ENCODE measurements at regions not wholly inside any gene's neighbourhood (a gene's known extent, or its start where the extent isn't known, plus 50 kb on each side); places are given as distances from the start of the nearest gene placed in this dataset.

DNA sequence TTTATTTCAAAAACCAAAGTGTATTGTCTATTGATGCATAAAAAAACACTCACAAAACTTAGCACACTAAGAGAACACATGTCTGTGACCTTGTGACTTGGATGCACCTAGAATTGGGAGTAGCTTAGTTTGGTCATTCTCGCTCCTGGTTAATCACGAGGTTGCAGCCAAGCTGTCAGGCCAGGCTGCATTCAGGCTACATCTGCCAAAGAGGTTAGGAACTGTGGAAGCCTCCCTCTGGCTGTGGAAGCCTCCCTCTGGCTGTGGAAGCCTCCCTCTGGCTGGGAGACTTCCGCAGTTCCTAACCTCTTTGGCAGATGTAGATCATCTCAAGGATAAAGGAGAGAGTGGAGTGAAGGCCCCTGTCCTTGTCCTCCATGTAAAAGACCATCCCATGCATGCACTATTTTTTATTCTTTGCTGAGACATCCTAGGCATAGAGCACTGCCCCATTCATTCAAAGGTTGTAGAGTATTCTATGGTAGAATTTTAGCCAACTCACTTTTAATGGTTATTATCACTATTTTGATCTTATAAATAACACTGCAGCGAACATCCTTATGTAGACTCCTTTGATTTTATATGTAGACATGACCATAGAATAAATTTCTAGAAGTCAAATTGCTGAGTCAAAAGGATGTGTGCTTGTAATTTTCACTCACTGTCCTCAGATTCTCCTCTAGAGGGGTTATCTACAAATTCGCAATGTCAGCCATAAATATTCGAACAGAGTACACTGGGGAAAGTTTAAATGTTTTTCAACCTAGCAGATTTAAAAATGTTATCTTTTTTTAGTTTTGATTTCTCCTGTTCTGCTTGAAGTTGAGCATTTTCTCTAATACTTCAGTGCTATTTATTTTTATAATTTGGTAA lies 63.0 kb upstream of the IGLL5 start:
- no peaks in the 10 kb centered on the region for H3K9me2 ChIP-seq (replicated peaks; ENCODE audit: insufficient read depth, low read length)
- H3K9me3 ChIP-seq (ENCODE audit: low read length): no peaks in the 10 kb centered on the region
- no peak overlapping the region for H2AFZ ChIP-seq (ENCODE audit: low read length)
- H3K4me2 ChIP-seq (ENCODE audit: low read depth, low read length, poor library complexity, severe bottlenecking): no peak overlapping the region
- H3K4me3 ChIP-seq (ENCODE audit: low read length): no peak overlapping the region
- H3K36me3 ChIP-seq (ENCODE audit: insufficient read depth, low read length): no peaks in the 10 kb centered on the region
- no peaks in the 10 kb centered on the region for H3K27me3 ChIP-seq (ENCODE audit: low read length)
- DNase-seq: no peak
- peaks cover 79% of the 10 kb centered on the region for H3K4me1 ChIP-seq (ENCODE audit: low read length)
- H4K20me1 ChIP-seq (ENCODE audit: insufficient read depth, low read depth, low read length): no peaks in the 10 kb centered on the region
- no peaks in the 10 kb centered on the region for H3K79me2 ChIP-seq (ENCODE audit: low read length)
- no peak overlapping the region for H3K27ac ChIP-seq (ENCODE audit: low read length)
- no peak overlapping the region for H3K9ac ChIP-seq (ENCODE audit: low read length)

DNA sequence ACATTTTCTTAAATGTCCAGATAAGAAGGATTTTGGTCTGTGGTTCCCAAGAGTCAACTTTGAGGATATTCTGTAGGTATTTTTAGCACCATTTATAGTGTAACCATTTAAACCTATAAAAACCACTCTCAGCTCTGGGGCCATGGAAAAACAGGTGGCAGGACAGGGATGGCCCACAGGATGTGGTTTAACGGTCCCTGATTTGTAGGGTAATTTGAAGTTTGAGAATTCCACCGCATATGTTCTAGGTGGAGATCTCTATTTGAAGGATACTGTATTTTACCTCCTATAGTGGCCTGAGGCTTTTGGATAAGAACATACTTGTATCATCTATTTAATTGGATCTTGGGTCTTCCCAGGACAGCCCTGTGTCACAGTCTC lies 62.4 kb upstream of the IGLL5 start:
- Histone ChIP-seq H3K9ac (ENCODE audit: low read length) (no peak overlapping the region), H4K20me1 (ENCODE audit: insufficient read depth, low read depth, low read length) (no peaks in the 10 kb centered on the region), H3K27ac (ENCODE audit: low read length) (no peak overlapping the region), H3K4me1 (ENCODE audit: low read length) (peaks cover 73% of the 10 kb centered on the region), H3K4me2 (ENCODE audit: low read depth, low read length, poor library complexity, severe bottlenecking) (no peak overlapping the region), H3K36me3 (ENCODE audit: insufficient read depth, low read length) (no peaks in the 10 kb centered on the region), H3K4me3 (ENCODE audit: low read length) (no peak overlapping the region), H3K79me2 (ENCODE audit: low read length) (no peaks in the 10 kb centered on the region), H3K9me2 (replicated peaks; ENCODE audit: insufficient read depth, low read length) (no peaks in the 10 kb centered on the region), H2AFZ (ENCODE audit: low read length) (no peak overlapping the region), H3K9me3 (ENCODE audit: low read length) (no peaks in the 10 kb centered on the region), H3K27me3 (ENCODE audit: low read length) (no peaks in the 10 kb centered on the region)
- DNase-seq: no peak

DNA sequence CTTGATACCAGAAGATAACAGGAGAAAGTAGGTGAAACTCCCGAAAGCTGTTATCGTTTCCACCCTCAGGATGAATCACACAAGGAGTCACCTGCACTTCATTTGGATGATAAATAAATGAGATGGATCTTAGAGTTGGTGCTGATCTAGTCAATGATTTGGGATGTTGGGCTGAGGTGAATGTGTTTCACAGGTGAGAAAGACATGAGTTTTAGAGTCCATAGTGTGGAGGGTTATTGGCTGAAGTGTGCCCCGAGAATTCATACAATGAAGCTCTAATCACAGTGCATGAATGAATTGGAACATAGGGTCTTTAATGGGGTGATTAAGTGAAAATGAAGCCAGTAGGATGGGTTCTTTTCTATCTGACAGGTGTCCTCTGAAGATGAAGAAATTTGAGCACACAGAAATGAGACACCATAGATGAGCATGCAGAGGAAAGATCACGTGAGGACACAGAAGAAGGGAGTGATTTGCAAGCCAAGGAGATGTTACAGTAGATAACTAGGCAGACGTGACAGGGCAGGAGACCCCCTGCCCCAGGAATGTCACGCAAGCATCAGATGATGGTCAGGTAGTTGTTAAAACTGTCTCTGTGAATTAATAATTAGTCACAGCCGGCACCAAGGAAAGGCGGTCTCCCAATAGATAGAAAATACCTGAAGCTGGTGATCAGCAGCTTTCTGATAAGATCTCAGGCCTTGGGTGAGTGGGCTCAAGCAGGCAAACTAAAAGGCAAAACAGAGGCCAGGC lies 60.3 kb upstream of the IGLL5 start:
- Histone ChIP-seq H3K4me2 (ENCODE audit: low read depth, low read length, poor library complexity, severe bottlenecking) (no peak overlapping the region), H3K27me3 (ENCODE audit: low read length) (no peaks in the 10 kb centered on the region), H3K4me1 (ENCODE audit: low read length) (peaks cover 52% of the 10 kb centered on the region), H3K27ac (ENCODE audit: low read length) (no peak overlapping the region), H3K9me2 (replicated peaks; ENCODE audit: insufficient read depth, low read length) (no peaks in the 10 kb centered on the region), H3K9me3 (ENCODE audit: low read length) (peaks cover 14% of the 10 kb centered on the region; the same call in 1 of the 2 replicates), H3K36me3 (ENCODE audit: insufficient read depth, low read length) (no peaks in the 10 kb centered on the region), H3K9ac (ENCODE audit: low read length) (no peak overlapping the region), H4K20me1 (ENCODE audit: insufficient read depth, low read depth, low read length) (no peaks in the 10 kb centered on the region), H3K4me3 (ENCODE audit: low read length) (no peak overlapping the region), H3K79me2 (ENCODE audit: low read length) (no peaks in the 10 kb centered on the region), H2AFZ (ENCODE audit: low read length) (no peak overlapping the region)
- no peak for DNase-seq

DNA sequence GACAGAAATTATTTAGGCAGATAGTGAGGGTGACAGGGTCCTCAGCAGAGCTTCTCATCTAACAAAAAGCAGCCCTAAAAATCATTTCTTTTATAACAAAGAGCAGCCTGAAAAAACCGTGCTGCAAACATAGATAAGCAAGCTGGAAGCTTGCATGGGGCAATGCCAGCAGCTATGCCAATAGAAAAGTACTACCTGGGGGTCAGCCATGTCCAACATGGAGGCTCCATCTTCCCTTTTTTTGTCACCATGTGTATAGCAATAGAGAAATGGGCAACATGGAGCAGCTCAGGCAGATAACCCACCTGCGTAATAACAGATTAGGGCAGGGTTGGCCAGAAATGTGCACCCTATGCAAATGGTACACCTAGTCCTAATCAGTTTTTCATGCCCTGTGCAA lies 57.4 kb upstream of the IGLL5 start:
- H3K9me2 ChIP-seq (replicated peaks; ENCODE audit: insufficient read depth, low read length): no peaks in the 10 kb centered on the region
- H3K27me3 ChIP-seq (ENCODE audit: low read length): no peaks in the 10 kb centered on the region
- peaks cover 14% of the 10 kb centered on the region; the same call in 1 of the 2 replicates for H3K9me3 ChIP-seq (ENCODE audit: low read length)
- no peak overlapping the region for H3K9ac ChIP-seq (ENCODE audit: low read length)
- H3K4me1 ChIP-seq (ENCODE audit: low read length): peaks cover 27% of the 10 kb centered on the region
- H3K79me2 ChIP-seq (ENCODE audit: low read length): no peaks in the 10 kb centered on the region
- no peaks in the 10 kb centered on the region for H4K20me1 ChIP-seq (ENCODE audit: insufficient read depth, low read depth, low read length)
- H2AFZ ChIP-seq (ENCODE audit: low read length): no peak overlapping the region
- no peaks in the 10 kb centered on the region for H3K36me3 ChIP-seq (ENCODE audit: insufficient read depth, low read length)
- no peak overlapping the region for H3K4me3 ChIP-seq (ENCODE audit: low read length)
- no peak overlapping the region for H3K27ac ChIP-seq (ENCODE audit: low read length)
- no peak for DNase-seq
- H3K4me2 ChIP-seq (ENCODE audit: low read depth, low read length, poor library complexity, severe bottlenecking): no peak overlapping the region

DNA sequence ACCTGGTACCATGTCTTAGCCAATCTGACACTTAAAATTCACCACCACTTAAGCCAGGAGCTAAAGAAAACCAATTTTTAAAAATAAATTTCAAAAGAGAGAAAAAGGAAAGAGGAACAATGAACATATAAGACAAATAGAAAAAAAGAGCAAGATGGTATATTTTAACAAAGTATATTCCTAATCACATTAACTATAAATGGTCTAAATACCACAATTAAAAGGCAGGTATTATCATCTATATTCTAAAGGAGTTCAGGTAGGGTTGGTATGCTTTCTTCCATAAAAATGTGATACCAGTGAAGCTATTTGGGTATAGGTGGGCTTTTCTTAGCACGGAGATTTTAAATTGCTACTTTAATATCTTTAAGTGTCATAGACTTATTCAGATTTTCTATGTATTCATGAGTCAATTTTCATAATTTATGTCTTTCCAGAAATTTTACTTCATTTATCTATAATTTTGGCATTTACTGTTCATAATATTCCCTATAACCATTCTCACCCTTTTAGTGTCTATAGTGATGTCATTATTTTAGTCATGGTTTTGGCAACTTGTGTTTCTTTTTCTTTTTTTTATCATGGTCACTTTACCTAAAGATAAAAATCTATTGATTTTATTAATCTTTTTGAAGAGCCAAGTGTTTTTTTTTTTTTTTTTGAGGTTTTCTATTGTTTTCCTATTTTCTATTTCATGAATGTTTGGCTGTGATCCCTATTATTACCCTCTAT lies 56.5 kb upstream of the IGLL5 start:
- no peak overlapping the region for H3K4me2 ChIP-seq (ENCODE audit: low read depth, low read length, poor library complexity, severe bottlenecking)
- peaks cover 14% of the 10 kb centered on the region; the same call in 1 of the 2 replicates for H3K9me3 ChIP-seq (ENCODE audit: low read length)
- peaks cover 24% of the 10 kb centered on the region for H3K4me1 ChIP-seq (ENCODE audit: low read length)

DNA sequence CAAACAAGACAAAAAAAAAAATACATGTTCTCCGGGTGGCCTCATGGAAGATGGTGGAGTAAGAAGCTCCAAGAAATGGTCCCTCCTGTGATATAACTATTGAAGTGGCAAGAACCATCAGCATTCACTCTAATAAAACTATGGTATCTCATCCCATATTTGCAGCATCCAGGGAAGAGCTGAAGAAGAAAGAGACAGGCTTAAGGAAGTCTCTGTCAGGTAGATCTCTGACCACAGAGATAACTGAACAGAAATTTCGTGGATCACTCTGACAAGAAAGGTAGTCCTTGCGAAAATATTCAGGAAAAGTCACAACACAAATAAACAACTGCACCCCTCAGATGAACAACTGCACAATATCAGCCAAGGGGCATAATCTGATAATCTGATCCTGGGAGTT lies 54.6 kb upstream of the IGLL5 start:
- no peak overlapping the region for H3K9ac ChIP-seq (ENCODE audit: low read length)
- H2AFZ ChIP-seq (ENCODE audit: low read length): no peak overlapping the region
- H3K4me3 ChIP-seq (ENCODE audit: low read length): no peak overlapping the region
- H3K4me1 ChIP-seq (ENCODE audit: low read length): peaks cover 17% of the 10 kb centered on the region
- no peaks in the 10 kb centered on the region for H4K20me1 ChIP-seq (ENCODE audit: insufficient read depth, low read depth, low read length)
- no peak overlapping the region for H3K27ac ChIP-seq (ENCODE audit: low read length)
- DNase-seq: no peak
- H3K9me3 ChIP-seq (ENCODE audit: low read length): peaks cover 14% of the 10 kb centered on the region; the same call in 1 of the 2 replicates
- H3K27me3 ChIP-seq (ENCODE audit: low read length): no peaks in the 10 kb centered on the region
- H3K36me3 ChIP-seq (ENCODE audit: insufficient read depth, low read length): no peaks in the 10 kb centered on the region
- no peaks in the 10 kb centered on the region for H3K9me2 ChIP-seq (replicated peaks; ENCODE audit: insufficient read depth, low read length)
- H3K79me2 ChIP-seq (ENCODE audit: low read length): no peaks in the 10 kb centered on the region
- no peak overlapping the region for H3K4me2 ChIP-seq (ENCODE audit: low read depth, low read length, poor library complexity, severe bottlenecking)

More for the DNA sequence above, 56.5 kb upstream of the IGLL5 start:
- no peaks in the 10 kb centered on the region for H3K9me2 ChIP-seq (replicated peaks; ENCODE audit: insufficient read depth, low read length)
- DNase-seq: no peak
- no peak overlapping the region for H2AFZ ChIP-seq (ENCODE audit: low read length)
- no peak overlapping the region for H3K27ac ChIP-seq (ENCODE audit: low read length)
- H4K20me1 ChIP-seq (ENCODE audit: insufficient read depth, low read depth, low read length): no peaks in the 10 kb centered on the region
- H3K4me3 ChIP-seq (ENCODE audit: low read length): no peak overlapping the region
- H3K79me2 ChIP-seq (ENCODE audit: low read length): no peaks in the 10 kb centered on the region
- no peaks in the 10 kb centered on the region for H3K36me3 ChIP-seq (ENCODE audit: insufficient read depth, low read length)
- no peaks in the 10 kb centered on the region for H3K27me3 ChIP-seq (ENCODE audit: low read length)
- H3K9ac ChIP-seq (ENCODE audit: low read length): no peak overlapping the region

DNA sequence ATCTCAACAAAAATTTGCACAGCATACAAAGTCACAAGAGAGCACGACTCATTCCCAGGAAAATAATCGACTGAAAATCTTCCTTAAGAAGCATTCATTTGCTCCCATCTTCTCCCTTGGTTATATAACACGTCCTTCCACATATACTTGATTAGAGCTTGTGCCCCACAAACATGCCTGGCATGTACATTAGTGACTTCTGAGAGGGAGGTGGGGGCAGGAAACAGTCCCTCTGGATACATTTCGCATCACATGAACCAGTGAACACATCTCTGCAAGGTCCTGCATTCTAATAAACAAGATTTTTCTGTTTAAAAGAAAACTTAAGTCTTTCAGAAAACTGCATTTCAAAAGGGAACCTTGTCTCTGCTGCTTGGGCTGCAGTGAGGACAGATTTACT lies 54.1 kb upstream of the IGLL5 start:
- DNase-seq: no peak
- Histone ChIP-seq H2AFZ (ENCODE audit: low read length) (no peak overlapping the region), H3K9ac (ENCODE audit: low read length) (no peak overlapping the region), H3K4me1 (ENCODE audit: low read length) (peaks cover 21% of the 10 kb centered on the region), H3K27me3 (ENCODE audit: low read length) (no peaks in the 10 kb centered on the region), H3K27ac (ENCODE audit: low read length) (no peak overlapping the region), H3K9me3 (ENCODE audit: low read length) (peaks cover 14% of the 10 kb centered on the region; the same call in 1 of the 2 replicates), H3K79me2 (ENCODE audit: low read length) (no peaks in the 10 kb centered on the region), H3K36me3 (ENCODE audit: insufficient read depth, low read length) (no peaks in the 10 kb centered on the region), H3K4me3 (ENCODE audit: low read length) (no peak overlapping the region), H3K9me2 (replicated peaks; ENCODE audit: insufficient read depth, low read length) (no peaks in the 10 kb centered on the region), H3K4me2 (ENCODE audit: low read depth, low read length, poor library complexity, severe bottlenecking) (no peak overlapping the region), H4K20me1 (ENCODE audit: insufficient read depth, low read depth, low read length) (no peaks in the 10 kb centered on the region)

DNA sequence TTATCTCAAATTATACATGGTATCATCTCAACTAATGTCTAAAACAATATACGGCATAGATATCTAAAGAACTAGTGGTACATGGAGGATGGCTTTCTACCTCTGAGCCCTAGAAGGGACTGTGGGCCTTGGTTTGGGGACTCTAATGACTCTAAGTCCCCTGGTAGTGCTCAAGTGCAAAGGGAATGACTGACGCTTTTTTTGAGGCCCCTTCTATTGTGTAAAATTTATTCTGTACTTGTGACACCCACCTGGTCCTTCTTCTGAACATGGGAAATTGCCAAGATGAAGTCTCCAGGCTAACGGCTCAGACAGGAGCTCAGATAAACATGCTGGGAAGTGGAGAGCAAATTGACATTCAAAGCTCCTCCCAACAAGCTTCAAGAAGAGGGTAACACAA lies 53.4 kb upstream of the IGLL5 start:
- no peaks in the 10 kb centered on the region for H4K20me1 ChIP-seq (ENCODE audit: insufficient read depth, low read depth, low read length)
- H3K4me2 ChIP-seq (ENCODE audit: low read depth, low read length, poor library complexity, severe bottlenecking): no peak overlapping the region
- no peak overlapping the region for H3K27ac ChIP-seq (ENCODE audit: low read length)
- no peak overlapping the region for H3K9ac ChIP-seq (ENCODE audit: low read length)
- no peak overlapping the region for H2AFZ ChIP-seq (ENCODE audit: low read length)
- no peak overlapping the region for H3K4me3 ChIP-seq (ENCODE audit: low read length)
- no peak for DNase-seq
- no peaks in the 10 kb centered on the region for H3K79me2 ChIP-seq (ENCODE audit: low read length)
- no peaks in the 10 kb centered on the region for H3K27me3 ChIP-seq (ENCODE audit: low read length)
- no peaks in the 10 kb centered on the region for H3K9me2 ChIP-seq (replicated peaks; ENCODE audit: insufficient read depth, low read length)
- H3K4me1 ChIP-seq (ENCODE audit: low read length): peaks cover 22% of the 10 kb centered on the region
- no peaks in the 10 kb centered on the region for H3K36me3 ChIP-seq (ENCODE audit: insufficient read depth, low read length)
- H3K9me3 ChIP-seq (ENCODE audit: low read length): peaks cover 14% of the 10 kb centered on the region; the same call in 1 of the 2 replicates
